ENCODE measurements at regions not wholly inside any gene's neighbourhood (a gene's known extent, or its start where the extent isn't known, plus 50 kb on each side); places are given as distances from the start of the nearest gene placed in this dataset.

DNA sequence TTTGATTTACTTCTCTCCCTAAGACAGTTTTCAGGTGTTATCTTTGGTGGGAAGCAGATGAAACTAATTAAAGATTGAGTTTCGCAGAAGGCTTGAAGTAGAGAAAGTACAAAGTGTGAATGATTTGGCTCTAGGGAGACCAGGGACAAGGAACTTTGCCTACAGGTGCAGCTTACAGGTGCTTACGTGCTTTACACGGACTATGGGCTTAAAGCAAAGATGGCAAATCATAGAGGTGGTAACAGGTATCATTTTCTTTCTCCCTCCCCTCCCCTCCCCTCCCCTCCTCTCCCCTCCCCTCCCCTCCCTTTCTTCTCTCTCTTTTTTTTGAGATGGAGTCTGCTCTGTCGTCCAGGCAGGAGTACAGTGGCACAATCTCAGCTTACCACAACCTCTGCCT lies 136.3 kb downstream of the SLC35B3 start:
- TF ChIP-seq CTCF (IDR thresholded peaks at IDR 0.05; ENCODE audit: low read depth, low read length, poor library complexity, severe bottlenecking) (no peak), EZH2phosphoT487 (IDR thresholded peaks at IDR 0.05; ENCODE audit: borderline replicate concordance, low read length) (no peak)

Data from DOHH2 (cell line).